GM18873 (cell line): ENCODE measurements at regions not wholly inside any gene's neighbourhood (a gene's known extent, or its start where the extent isn't known, plus 50 kb on each side); places are given as distances from the start of the nearest gene placed in this dataset.
"Not testable (repeated sequence)": the region's sequence is repeated elsewhere in the genome, so short reads cannot be mapped to it uniquely, and the experiment has no call there.

Source experiments
- ATAC-seq: cut with Tn5 transposase; IDR thresholded peaks from one replicate; pipeline ENCODE4 v1.9.1; 2021; ENCODE audit warnings: mild to moderate bottlenecking, moderate library complexity, moderate number of reproducible peaks; ENCODE audit not compliant: unreplicated experiment, low FRiP score

DNA sequence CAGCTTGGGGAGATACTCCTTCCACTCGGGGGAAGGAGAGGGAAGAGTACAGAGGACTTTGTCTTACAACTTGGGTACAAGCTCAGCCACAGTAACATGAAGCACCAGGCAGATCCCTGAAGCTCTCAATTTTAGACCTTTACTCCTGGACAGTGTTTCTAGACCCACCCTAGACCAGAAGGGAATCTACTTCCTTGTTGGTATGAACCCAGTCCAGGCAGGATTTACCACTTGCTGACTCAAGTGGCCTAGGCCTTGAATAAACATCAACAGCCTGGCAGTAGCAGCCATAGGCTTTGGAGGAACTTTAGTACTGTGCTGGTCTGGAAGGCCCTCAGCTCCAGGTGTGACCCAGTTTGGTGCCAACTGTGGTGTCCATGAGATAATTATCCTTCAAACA lies 173.1 kb downstream of the ADRA2A start:
- ATAC-seq = no peak

DNA sequence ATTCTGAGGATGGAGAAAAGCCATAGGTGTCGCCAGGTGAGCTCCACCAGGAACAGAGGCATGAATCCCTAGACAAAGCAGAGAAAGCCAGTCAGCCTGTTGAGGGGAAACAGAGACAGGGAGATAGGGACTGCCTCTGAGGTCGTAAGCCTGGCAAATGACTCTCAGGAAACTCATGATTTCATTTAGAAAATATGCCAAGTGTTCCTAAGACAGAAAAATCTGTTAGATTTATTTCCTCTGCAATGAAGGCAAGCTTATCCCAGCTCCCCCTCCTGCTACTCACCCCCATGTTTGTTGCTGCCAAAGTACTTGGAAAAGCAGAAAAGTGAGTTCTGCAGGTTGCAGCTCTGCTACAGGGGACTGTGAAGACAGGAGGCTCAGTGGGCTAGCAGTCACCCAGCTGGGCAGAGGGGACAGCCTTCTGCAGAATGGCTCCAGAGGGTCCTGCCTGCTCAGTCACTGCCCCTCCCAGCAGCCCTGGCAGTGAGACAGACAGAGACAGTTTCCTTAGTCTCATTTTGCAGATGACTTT lies 184.3 kb downstream of the ADRA2A start:
- ATAC-seq = no peak

DNA sequence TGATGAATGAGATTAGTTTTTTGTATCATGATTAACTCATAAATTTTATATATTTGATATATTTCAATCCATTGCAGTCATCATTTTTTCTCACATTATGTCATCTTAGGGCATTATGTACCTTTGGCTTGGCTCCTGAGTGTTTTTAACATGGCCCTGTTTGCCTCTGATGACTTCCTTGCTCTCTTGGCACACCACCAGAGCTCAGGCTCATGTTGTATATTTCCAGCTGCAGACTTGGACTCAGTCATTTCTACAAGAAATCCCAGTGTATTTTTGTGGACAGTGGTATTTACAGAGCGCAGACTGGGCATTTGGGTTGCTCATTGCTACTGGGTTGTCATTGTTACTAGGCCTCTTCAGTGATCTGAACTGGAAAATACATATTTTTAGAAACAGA lies 188.5 kb downstream of the ADRA2A start:
- no peak for ATAC-seq

- no peak for ATAC-seq
These were observed 189.3 kb downstream of the ADRA2A start for GRCh38 chr10:111266165-111266564.

GRCh38 chr10:111267673-111268072 lies 190.8 kb downstream of the ADRA2A start:
- ATAC-seq = no peak

GRCh38 chr10:111273235-111273634 lies 196.4 kb downstream of the ADRA2A start:
- no peak for ATAC-seq

DNA sequence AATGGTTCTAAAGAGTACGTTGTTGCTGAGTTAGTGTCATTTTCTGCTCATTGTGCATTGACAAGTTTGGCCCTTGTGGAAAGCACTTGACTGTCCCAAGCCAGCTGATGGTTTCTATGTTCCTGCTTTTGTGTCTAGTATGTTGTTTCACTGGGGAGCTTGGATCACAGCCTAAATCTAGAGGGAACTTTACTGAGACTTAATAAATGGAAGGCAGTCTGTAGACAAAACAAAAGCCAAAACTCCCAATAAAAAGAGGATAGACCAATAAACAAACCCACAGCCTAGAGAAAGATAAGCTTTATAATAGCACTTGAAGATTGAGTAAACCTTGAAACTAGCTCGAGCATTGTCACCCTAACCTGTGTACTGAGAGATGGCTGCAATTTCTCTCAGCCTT lies 196.8 kb downstream of the ADRA2A start:
- no peak for ATAC-seq

DNA sequence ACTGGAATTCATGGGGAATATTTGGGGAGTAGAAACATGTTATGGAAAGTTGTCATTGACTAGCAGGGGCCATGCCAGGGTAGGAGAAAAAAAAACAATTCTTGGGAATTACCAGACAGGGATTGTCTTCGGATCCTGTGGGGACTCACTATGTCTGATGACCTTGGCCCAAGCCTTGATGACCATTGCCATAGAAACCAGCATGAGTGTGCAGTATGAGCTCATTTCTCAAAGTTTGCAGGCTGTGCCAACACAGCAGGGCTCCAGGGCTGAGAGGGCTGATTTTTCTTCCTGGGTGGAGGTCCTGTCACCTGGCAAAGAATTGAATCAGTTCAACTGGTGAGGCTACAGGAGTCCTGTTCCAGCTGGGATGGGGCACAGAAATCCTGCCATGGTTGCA lies 198.3 kb downstream of the ADRA2A start:
- no peak for ATAC-seq

- no peak for ATAC-seq
These were observed 200.8 kb downstream of the ADRA2A start for GRCh38 chr10:111277661-111278060.

- no peak for ATAC-seq
These were observed 201.4 kb downstream of the ADRA2A start for GRCh38 chr10:111278266-111278665.

DNA sequence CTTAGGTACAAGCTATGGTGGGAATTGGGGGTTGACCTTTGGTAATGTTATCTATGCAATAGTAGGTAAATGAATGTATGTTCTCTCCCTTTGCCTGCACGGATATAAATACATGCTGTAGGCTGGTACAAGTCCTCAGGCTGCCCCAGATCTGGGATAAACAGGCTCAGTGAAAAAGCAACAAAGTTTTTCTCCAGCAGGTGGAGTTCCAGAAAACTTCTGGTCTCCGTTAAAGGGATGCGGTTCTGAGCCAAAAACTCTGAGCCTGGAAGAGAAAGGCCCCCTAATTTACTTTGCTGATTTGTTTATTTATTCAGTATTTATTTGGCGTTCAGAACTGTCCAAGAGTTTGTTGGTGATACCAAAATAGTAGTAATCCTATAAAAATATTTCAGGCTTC lies 204.7 kb downstream of the ADRA2A start:
- no peak for ATAC-seq

- no peak for ATAC-seq
These were observed 212.6 kb downstream of the ADRA2A start for GRCh38 chr10:111289461-111289860.

- ATAC-seq = no peak
These were observed 213.8 kb downstream of the ADRA2A start for GRCh38 chr10:111290649-111291048.

GRCh38 chr10:111295788-111296187 lies 219.0 kb downstream of the ADRA2A start:
- no peak for ATAC-seq

DNA sequence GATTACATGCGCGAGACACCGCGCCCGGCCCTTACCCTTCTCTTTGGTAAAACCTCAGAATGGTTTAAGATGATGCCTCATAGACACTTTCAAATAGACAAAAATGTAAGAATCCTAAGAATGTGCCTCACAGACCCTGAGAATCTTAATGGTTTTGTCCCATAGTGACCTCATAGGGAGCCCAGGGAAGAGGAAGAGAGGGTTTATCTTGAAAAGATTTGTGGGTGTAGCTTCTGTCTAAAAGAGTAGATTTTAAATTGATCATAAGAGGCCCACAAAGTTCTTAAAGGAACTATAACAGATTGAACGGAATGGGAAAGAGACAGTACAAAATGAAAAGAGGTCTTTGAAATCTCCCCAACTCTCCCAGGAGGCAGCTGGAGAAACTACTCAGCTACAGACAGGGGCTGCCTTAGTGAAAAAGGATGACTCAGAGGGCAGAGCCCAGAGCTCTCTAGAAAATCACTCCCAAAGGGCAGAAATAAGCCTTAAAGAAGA lies 220.6 kb downstream of the ADRA2A start:
- no peak for ATAC-seq

DNA sequence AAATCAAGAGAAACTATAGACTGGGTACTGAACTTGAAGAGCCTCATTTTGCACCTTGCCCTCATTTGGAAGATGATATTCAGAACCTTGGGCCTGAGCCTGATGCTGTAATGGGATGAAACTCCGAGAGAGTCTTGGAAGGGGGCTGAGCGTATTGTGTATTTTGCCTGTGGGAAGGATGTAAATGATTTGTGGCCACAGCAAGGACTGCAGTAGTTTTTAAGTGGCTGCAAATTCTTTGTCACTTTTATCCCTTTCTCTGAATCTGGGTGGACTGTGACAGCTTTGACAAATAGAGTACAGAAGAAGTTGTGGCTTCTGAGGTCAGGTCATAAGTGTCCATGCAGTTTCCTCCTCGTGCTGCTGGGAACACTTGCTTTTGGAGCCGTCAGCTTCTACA lies 221.2 kb downstream of the ADRA2A start:
- no peak for ATAC-seq

DNA sequence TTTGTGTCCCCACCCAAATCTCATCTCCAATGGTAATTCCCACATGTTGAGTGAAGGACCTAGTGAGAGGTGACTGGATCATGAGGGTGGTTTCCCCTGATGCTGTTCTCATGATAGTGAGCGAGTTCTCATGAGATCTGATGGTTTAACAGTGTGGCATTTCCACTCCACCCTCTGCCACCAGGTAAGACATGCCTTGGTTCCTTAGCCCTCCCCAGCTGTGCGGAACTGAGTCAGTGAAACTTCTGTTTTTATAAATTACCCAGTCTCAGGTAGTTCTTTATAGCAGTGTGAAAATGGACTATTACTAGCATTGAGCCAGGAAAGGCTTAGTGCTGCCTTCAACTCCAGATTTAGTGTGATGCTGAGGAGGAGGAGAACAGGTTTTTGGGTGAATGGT lies 222.2 kb downstream of the ADRA2A start:
- no peak for ATAC-seq

DNA sequence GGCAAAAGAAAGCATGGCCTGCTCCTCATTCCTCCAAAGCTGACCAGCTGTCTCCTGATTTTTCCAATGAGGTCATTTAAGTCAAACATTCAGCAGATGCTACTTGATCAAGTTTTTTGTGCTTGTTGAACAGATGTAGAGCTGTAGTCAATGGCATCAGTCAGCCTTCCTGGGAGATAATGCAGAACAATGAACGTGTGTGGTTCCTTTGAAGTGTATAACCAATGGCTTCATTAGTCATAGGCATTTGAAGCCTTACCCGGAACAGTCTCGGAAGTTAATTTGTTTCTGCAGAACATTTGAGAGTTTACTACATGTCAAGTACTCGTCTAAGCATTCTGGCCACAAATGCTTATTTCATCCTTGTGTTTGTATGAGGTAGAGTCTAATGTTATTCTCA lies 227.1 kb downstream of the ADRA2A start:
- ATAC-seq = no peak

DNA sequence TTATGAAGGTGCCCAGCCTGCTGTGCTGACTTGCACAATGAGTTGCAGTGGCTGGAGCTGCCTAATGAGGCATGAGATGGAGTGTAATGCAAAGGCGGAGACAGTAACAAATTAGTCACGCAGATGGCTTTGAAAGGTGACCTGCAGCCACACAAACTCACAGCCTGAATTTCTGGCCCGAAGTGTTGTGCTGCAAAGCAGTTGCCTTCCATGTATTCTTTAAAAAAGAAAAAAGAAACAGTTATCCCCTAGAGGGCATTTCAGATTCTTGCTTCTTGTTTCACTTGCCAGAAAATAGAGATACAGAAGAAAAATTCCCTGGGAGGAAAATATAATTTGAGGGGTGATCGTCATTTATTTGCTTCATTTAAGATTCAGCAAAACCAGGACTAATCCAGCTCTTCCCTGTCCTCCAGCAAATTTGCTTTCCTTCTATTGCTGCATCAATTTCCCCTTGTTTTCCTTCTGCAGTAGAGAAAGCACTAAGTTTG lies 239.9 kb downstream of the ADRA2A start:
- no peak for ATAC-seq

- no peak for ATAC-seq
These were observed 243.0 kb downstream of the ADRA2A start for GRCh38 chr10:111319866-111320265.

DNA sequence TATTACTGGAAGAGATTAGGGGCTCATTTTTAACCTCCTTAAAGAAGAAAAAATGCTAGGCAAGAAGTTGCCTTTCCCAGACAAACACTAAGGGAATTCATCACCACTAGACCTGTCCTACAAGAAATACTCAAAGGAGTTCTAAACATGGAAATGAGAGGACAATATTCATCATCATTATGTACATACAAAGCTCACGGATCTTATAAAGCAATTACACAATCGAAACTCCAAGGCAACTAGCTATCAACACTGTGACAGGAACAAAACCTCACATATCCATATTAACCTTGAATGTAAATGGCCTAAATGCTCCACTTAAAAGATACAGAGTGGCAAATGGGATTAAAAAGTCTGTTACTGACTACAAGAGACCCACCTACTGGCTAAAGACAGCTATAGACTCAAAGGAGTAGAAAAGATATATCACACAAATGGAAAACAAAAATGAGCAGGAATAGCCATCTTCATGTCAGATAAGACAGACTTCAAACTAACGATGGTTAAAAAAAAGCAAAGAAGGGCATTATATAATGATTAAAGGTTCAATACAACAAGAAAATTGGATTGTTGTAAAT lies 246.6 kb downstream of the ADRA2A start:
- ATAC-seq = no peak

- not testable (repeated sequence) for ATAC-seq
These were observed 255.3 kb downstream of the ADRA2A start for GRCh38 chr10:111332174-111332573.
